Stimulated activated CD8-positive, alpha-beta memory T cell treated with anti-CD3 and anti-CD28 coated beads, Interleukin-7, amount 100 ng/mL, for 24 hours (primary cell): ENCODE measurements at regions not wholly inside any gene's neighbourhood (a gene's known extent, or its start where the extent isn't known, plus 50 kb on each side); places are given as distances from the start of the nearest gene placed in this dataset.

Source experiments
- DNase-seq: peaks from one replicate; pipeline ENCODE4 v3.0.0-alpha.2; 2020; ENCODE audit warnings: low read depth

GRCh38 chr1:30048905-30049304 lies 674.5 kb downstream of the MATN1 start:
- DNase-seq: no peak

GRCh38 chr1:30047576-30047975 lies 675.8 kb downstream of the MATN1 start:
- DNase-seq: no peak

- no peak for DNase-seq
These were observed 676.6 kb downstream of the MATN1 start for GRCh38 chr1:30046751-30047150.

GRCh38 chr1:30045304-30046090 lies 677.9 kb downstream of the MATN1 start:
- DNase-seq: no peak

GRCh38 chr1:30044656-30045144 lies 678.7 kb downstream of the MATN1 start:
- no peak for DNase-seq

- DNase-seq: no peak
These were observed 679.5 kb downstream of the MATN1 start for GRCh38 chr1:30043731-30044408.

GRCh38 chr1:30043256-30043655 lies 680.1 kb downstream of the MATN1 start:
- DNase-seq: no peak

- no peak for DNase-seq
These were observed 680.8 kb downstream of the MATN1 start for GRCh38 chr1:30042438-30043147.

- DNase-seq: no peak
These were observed 681.5 kb downstream of the MATN1 start for GRCh38 chr1:30041741-30042437.

- DNase-seq: no peak
These were observed 683.0 kb downstream of the MATN1 start for GRCh38 chr1:30040081-30041019.

GRCh38 chr1:30039354-30040080 lies 683.9 kb downstream of the MATN1 start:
- no peak for DNase-seq

GRCh38 chr1:30038134-30039025 lies 685.0 kb downstream of the MATN1 start:
- no peak for DNase-seq

- DNase-seq: no peak
These were observed 685.9 kb downstream of the MATN1 start for GRCh38 chr1:30037251-30038118.

GRCh38 chr1:30036666-30037065 lies 686.7 kb downstream of the MATN1 start:
- no peak for DNase-seq

GRCh38 chr1:30036229-30036547 lies 687.2 kb downstream of the MATN1 start:
- no peak for DNase-seq

GRCh38 chr1:30035522-30036228 lies 687.7 kb downstream of the MATN1 start:
- no peak for DNase-seq

GRCh38 chr1:30034627-30035521 lies 688.5 kb downstream of the MATN1 start:
- DNase-seq: no peak
